Left lung (tissue), 4 donors: ENCODE measurements at regions not wholly inside any gene's neighbourhood (a gene's known extent, or its start where the extent isn't known, plus 50 kb on each side); places are given as distances from the start of the nearest gene placed in this dataset.

ENCODE experiments used
- ATAC-seq: fragments of 200-7000 bp; cut with Tn5 transposase; one replicate; pipeline ENCODE4 v1.9.1; 2020; ENCODE audit warnings: moderate library complexity
- DNase-seq, 4 donors: peaks; one replicate each; pipeline ENCODE4 v3.0.0-alpha.2; 2013 to 2020
- H3K27ac ChIP-seq, 2 donors: fragments of 200-600 bp; sonication (generic) in 1 of 2; one replicate each; pipeline versions ENCODE4 v1.5.0 to v1.8.0; 2020 to 2021
- H3K27me3 ChIP-seq, 2 donors: fragments of 200-600 bp; sonication (generic) in 1 of 2; one replicate each; pipeline versions ENCODE4 v1.5.0 to v1.8.0; 2020 to 2021
- H3K36me3 ChIP-seq, 2 donors: fragments of 200-600 bp; sonication (generic) in 1 of 2; one replicate each; pipeline versions ENCODE4 v1.5.0 to v1.8.0; 2020 to 2021
- H3K4me1 ChIP-seq, 2 donors: fragments of 200-600 bp; one replicate each; pipeline ENCODE4 v1.8.0; 2021
- H3K4me3 ChIP-seq, 2 donors: fragments of 200-600 bp; sonication (generic) in 1 of 2; one replicate each; pipeline versions ENCODE4 v1.5.0 to v1.8.0; 2020 to 2021; ENCODE audit warnings: mild to moderate bottlenecking in 1 of 2
- H3K9me3 ChIP-seq, 2 donors: fragments of 200-600 bp; sonication (generic) in 1 of 2; one replicate each; pipeline versions ENCODE4 v1.5.0 to v1.8.0; 2020 to 2021
- intact Hi-C, 2 donors: fragments of 100-400 bp; cut with DNase I; formaldehyde crosslinking; loops; one replicate each; pipeline versions ENCODE4 v1.11.2 to v1.14.2; 2022
- TF ChIP-seq, protein P1 (sequence below), 2 donors: fragments of 200-600 bp; sonication (generic) in 1 of 2; IDR thresholded peaks; one replicate each; pipeline versions ENCODE4 v1.5.0 to v1.8.0; 2021; ENCODE audit warnings: antibody characterized with exemption in 2 of 2
- donor health status: DM: no; HTN: yes; CAD: no.
- donor health status: DM: no; HTN: no; CAD: no.

DNA sequence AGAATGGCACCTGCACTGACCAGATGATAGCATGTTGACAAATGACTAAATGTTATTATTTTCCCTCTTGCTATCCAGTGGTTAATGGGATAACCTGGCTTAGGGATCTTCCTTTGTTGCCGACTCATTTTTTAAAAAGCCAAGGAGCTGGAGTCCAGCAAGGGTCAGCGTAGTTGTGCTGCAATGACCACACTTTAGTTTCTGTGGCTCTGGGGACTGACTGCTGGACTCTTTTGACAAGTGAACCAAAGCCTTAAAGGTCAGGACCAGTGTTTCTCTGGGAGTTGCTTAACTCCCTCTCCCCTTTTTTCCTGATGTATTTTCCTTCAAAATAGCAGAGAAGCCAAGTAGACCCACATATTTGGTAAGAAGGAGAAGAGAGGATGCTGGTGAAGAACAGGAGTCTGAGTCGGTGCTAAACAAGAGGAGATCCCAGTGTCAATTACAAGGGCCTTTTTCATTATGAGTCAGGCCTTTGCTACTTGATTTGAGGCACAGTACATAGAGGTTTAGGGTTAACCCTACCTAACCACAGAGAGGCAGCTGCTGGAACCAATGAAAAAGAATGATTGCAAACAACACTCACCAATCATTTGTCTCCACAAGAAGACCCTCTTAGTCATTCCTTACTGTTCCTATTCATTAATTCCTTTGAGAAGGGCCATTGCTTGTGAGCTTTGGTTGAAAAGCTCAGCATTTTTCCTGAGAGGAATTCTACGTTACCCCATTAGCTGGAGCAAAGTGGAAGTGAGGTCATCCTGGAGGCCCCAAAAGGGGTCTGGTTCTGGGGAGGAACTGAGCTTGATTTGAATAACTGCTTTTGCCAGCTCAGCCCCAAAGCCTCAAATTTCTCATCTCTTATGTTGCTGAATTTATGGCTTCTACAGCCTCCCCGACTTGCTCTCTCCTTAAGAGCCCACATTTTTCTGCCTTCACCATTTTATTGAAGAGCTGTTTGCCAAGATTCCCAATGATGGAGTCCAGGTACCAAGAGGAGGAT lies 137.6 kb upstream of the HNMT start:
- intact Hi-C loops, result no loop called here
- no peaks in the 10 kb centered on the region for H3K27me3 ChIP-seq
- H3K27ac ChIP-seq, result no peak overlapping the region
- TF ChIP-seq, protein P1, sequence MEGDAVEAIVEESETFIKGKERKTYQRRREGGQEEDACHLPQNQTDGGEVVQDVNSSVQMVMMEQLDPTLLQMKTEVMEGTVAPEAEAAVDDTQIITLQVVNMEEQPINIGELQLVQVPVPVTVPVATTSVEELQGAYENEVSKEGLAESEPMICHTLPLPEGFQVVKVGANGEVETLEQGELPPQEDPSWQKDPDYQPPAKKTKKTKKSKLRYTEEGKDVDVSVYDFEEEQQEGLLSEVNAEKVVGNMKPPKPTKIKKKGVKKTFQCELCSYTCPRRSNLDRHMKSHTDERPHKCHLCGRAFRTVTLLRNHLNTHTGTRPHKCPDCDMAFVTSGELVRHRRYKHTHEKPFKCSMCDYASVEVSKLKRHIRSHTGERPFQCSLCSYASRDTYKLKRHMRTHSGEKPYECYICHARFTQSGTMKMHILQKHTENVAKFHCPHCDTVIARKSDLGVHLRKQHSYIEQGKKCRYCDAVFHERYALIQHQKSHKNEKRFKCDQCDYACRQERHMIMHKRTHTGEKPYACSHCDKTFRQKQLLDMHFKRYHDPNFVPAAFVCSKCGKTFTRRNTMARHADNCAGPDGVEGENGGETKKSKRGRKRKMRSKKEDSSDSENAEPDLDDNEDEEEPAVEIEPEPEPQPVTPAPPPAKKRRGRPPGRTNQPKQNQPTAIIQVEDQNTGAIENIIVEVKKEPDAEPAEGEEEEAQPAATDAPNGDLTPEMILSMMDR (IDR thresholded peaks at IDR 0.05), result no peak
- H3K4me1 ChIP-seq, result no peaks in the 10 kb centered on the region
- no peaks in the 10 kb centered on the region for H3K9me3 ChIP-seq
- no peak for DNase-seq
- H3K4me3 ChIP-seq, result no peak overlapping the region
- no peaks in the 10 kb centered on the region for H3K36me3 ChIP-seq
- no peak for ATAC-seq

- Histone ChIP-seq H3K4me1 (no peaks in the 10 kb centered on the region), H3K36me3 (no peaks in the 10 kb centered on the region), H3K27ac (no peak overlapping the region), H3K27me3 (no peaks in the 10 kb centered on the region), H3K4me3 (no peak overlapping the region), H3K9me3 (no peaks in the 10 kb centered on the region)
- intact Hi-C loops, result no loop called here
- TF ChIP-seq, protein P1 (IDR thresholded peaks at IDR 0.05), result no peak
- DNase-seq (no peak), ATAC-seq (no peak)
Measured at GRCh38 chr2:137828624-137829023, 135.6 kb upstream of the HNMT start.

DNA sequence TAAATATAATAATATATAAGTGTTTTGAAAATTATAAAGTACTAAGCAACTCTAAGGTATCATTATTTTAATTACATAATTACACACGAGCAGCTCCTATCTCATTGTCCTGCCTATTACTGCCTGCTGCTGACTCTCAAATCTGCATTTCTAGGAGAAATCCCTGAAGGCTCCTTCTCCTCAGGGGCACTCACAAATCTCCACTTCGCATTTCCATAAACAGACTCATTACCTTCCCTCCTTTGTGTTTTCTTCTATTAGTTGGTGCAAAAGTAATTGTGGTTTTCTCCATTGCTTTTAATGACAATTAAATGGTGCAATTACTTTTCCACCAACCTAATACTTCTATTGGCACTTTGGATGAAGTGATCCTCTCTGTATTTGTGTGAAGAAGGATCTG lies 135.0 kb upstream of the HNMT start:
- no peak for DNase-seq
- Histone ChIP-seq H3K27ac (no peak overlapping the region), H3K9me3 (no peaks in the 10 kb centered on the region), H3K4me3 (no peak overlapping the region), H3K36me3 (no peaks in the 10 kb centered on the region), H3K4me1 (no peaks in the 10 kb centered on the region), H3K27me3 (no peaks in the 10 kb centered on the region)
- ATAC-seq, result no peak
- intact Hi-C loops, result no loop called here
- TF ChIP-seq, protein P1 (IDR thresholded peaks at IDR 0.05), result no peak

GRCh38 chr2:137834760-137835379 lies 129.4 kb upstream of the HNMT start:
- TF ChIP-seq, protein P1 (IDR thresholded peaks at IDR 0.05), result no peak
- intact Hi-C loops, result no loop called here
- H3K27ac ChIP-seq, result no peak overlapping the region
- no peak overlapping the region for H3K4me3 ChIP-seq
- H3K36me3 ChIP-seq, result no peaks in the 10 kb centered on the region
- ATAC-seq (no peak), DNase-seq (peak in 1 of 4 donors; percentile 31)
- no peaks in the 10 kb centered on the region for H3K4me1 ChIP-seq
- H3K27me3 ChIP-seq, result no peaks in the 10 kb centered on the region
- H3K9me3 ChIP-seq, result no peaks in the 10 kb centered on the region

GRCh38 chr2:137836671-137837070 lies 127.6 kb upstream of the HNMT start:
- Histone ChIP-seq H3K9me3 (no peaks in the 10 kb centered on the region), H3K4me1 (no peaks in the 10 kb centered on the region), H3K36me3 (no peaks in the 10 kb centered on the region), H3K4me3 (no peak overlapping the region), H3K27ac (no peak overlapping the region), H3K27me3 (no peaks in the 10 kb centered on the region)
- ATAC-seq, result no peak
- intact Hi-C loops, result no loop called here
- peak in 1 of 4 donors; percentile 21 for DNase-seq
- TF ChIP-seq, protein P1 (IDR thresholded peaks at IDR 0.05), result no peak
